Activated T-cell treated with anti-CD3 and anti-CD28 coated beads, Interleukin-2, amount 50 U/mL, for 48 hours (primary cell): ENCODE measurements at regions not wholly inside any gene's neighbourhood (a gene's known extent, or its start where the extent isn't known, plus 50 kb on each side); places are given as distances from the start of the nearest gene placed in this dataset.
"Not testable (repeated sequence)": the region's sequence is repeated elsewhere in the genome, so short reads cannot be mapped to it uniquely, and the experiment has no call there.

Experiments used
- DNase-seq, 2 experiments: peaks; one replicate each; pipeline ENCODE4 v3.0.0-alpha.2; 2020

- DNase-seq: no peak
Measured at GRCh38 chr2:220756653-220757052, 815.5 kb downstream of the EPHA4 start.

DNA sequence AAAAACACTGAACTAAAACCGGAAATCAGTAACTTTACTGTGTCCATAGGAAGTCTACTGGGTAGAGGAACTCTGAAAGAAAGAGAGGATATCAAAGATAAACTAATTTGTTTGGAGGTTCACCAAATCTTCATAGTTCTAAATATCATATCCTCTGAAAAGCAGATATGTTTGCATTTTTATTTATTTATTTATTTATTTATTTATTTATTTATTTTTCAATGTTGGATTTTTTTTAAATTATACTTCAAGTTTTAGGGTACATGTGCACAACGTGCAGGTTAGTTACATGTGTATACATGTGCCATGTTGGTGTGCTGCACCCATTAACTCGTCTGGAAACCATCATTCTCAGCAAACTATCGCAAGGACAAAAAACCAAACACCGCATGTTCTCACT, 813.7 kb downstream of the EPHA4 start:
- DNase-seq: not testable (repeated sequence)

DNA sequence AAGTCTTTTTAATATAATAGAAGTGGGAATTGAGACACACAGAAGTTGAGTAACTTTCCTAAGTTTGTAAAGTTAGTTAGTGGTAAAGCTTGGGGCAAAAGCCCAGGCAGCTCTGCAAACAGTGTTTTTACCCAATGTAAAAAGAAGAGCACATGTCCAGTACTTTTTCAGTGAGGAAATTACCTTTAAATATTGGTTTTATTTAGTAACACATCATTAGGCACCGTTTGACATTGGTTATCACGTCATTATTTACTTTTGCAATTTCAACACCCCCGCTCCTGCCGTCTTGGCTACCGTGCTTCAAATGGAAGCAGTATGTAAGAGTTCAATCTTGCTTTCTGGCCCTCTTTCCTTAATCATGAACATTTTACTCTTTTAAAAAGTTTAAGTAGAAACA, 807.9 kb downstream of the EPHA4 start:
- DNase-seq: no peak

- DNase-seq: no peak
Measured at GRCh38 chr2:220767591-220768255, 804.4 kb downstream of the EPHA4 start.

GRCh38 chr2:220775856-220776488, 796.1 kb downstream of the EPHA4 start:
- no peak for DNase-seq

GRCh38 chr2:220779076-220779475, 793.0 kb downstream of the EPHA4 start:
- not testable (repeated sequence) for DNase-seq

DNA sequence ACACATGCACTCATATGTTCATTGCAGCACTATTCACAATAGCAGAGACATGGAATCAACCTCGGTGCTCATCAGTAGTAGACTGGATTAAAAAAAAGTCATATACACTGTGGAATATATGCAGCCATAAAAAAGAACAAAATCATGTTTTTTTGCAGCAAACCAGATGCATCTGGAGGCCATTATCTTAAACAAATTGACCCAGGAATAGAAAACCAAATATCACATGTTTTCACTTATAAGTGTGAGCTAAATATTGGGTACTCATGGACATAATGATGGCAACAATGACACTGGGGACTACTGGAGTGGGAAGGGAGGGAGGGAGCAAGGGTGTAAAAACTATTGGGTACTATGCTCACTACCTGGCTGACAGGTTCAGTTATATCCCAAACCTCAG, 792.6 kb downstream of the EPHA4 start:
- DNase-seq: no peak

- no peak for DNase-seq
Measured at GRCh38 chr2:220779931-220780330, 792.2 kb downstream of the EPHA4 start.

DNA sequence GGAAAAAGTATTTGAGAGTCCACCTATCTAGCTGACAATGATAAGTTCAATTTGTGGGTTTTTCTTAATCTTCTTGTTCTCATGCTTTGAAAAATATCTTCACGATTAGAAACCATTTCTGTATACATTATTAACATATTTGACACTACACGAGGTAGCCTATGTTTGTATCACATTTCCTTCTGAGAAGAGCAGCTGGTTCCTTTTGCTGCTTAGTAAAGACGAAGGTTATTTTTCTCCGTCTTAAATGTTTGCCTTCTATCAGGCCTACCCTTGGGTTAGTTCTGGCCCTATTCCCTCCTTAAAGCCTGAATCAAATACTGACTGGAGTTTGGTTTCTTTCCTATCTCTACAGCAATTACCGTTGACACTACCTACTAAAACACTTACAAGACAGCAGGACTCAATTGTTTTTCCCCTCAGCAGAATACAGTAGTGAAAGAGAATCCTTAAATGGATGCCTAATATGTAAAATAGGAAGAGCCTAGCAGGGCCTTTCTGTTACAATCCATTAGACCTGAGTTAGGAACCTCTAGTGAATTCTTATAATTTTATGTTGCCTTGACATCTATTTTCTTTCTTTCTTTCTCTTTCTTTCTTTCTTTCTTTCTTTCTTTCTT, 790.4 kb downstream of the EPHA4 start:
- no peak for DNase-seq

- no peak for DNase-seq
Measured at GRCh38 chr2:220782609-220783113, 789.4 kb downstream of the EPHA4 start.

DNA sequence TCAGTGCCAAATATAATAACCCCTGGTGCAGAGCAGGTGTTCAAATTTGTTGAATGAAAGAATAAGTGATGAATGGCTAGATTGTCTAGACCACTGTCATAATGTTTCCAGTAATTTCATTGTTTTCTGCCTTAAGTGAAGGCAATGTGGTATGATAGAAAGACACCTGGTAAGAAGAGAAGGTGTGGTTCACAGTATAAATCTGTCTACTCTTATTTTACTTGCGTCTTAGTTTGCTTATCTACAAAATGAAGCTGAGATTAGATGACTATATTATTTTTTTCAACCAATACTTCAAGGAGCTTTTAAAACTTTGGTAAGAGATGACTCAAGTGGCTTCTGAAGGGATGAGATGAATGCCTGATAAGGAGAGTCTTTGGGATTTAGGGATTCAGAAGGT, 788.4 kb downstream of the EPHA4 start:
- DNase-seq: no peak

DNA sequence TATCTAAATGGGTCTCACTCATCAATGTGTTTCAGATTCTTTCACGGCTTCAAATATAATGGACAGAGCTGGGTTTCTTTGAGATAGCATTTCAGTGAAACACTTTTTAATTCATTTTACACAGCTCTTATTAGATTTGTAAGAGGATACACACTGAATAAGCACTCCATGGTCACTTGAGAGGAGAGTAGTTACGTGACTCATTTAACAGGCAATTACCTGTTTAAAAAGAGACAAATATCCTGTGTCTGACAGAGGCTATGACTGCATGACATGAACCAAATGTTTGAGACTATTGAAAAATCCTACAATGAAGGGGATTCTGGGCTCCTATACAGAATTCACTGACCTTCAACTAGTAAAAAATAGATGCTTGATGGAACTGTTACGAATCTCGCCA, 786.9 kb downstream of the EPHA4 start:
- DNase-seq: no peak

GRCh38 chr2:220786216-220786615, 785.9 kb downstream of the EPHA4 start:
- no peak for DNase-seq

DNA sequence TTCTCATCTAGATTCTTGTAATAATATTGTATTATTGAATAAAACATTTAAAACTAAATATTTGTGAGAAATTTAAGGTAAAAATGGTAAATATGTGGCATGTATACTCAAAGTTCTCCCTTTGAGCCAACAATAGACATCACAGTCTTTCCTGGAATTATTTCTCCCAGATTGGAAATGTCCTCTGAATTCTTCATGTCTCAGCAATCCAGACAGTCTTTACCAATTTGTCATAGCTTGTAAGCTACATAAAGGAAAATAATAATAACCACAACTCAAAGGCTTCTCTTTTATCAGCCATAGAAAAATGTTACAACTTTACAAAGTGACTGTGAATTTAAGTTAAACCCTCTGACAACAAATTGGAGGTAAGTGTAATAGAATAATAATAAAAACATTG, 784.9 kb downstream of the EPHA4 start:
- no peak for DNase-seq

GRCh38 chr2:220789961-220790360, 782.1 kb downstream of the EPHA4 start:
- no peak for DNase-seq

- DNase-seq: no peak
Measured at GRCh38 chr2:220795705-220796104, 776.4 kb downstream of the EPHA4 start.

GRCh38 chr2:220811115-220811514, 761.0 kb downstream of the EPHA4 start:
- no peak for DNase-seq

GRCh38 chr2:220811952-220812570, 760.0 kb downstream of the EPHA4 start:
- DNase-seq: no peak

GRCh38 chr2:220814441-220814840, 757.7 kb downstream of the EPHA4 start:
- no peak for DNase-seq

DNA sequence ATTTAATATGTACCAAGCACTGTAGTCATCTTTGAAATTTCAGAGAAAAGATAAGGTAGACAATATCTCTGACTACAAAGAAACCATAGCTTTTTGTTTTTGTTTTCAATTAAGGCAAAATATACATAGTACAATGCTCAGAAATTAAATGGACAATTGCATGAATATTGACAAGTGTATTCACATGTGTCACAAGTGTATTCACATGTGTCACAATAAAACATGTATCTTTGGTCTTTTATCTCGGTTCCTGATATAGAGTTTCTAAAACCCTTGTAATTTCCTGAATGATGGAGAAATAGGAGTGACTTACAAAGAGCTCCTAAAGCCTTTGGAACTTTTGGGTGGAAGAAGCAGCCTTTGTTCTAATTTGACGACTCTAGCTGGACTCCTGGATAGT, 756.4 kb downstream of the EPHA4 start:
- DNase-seq: no peak

GRCh38 chr2:220821683-220822082, 750.4 kb downstream of the EPHA4 start:
- no peak for DNase-seq

GRCh38 chr2:220823590-220823989, 748.5 kb downstream of the EPHA4 start:
- not testable (repeated sequence) for DNase-seq

- DNase-seq: no peak
Measured at GRCh38 chr2:220833446-220833845, 738.7 kb downstream of the EPHA4 start.

- DNase-seq: no peak
Measured at GRCh38 chr2:220835583-220835982, 736.5 kb downstream of the EPHA4 start.
